SW 1271 (cell line): ENCODE measurements at regions not wholly inside any gene's neighbourhood (a gene's known extent, or its start where the extent isn't known, plus 50 kb on each side); places are given as distances from the start of the nearest gene placed in this dataset.

Source experiments
- DNase-seq, 2 experiments: peaks; one replicate each; lab custom pipeline; 2025; lab: John Stamatoyannopoulos, UW

GRCh38 chr3:30221619-30222018 is 384.8 kb upstream of the TGFBR2 start:
- DNase-seq, result no peak

- DNase-seq, result no peak
Measured at GRCh38 chr3:30222441-30222840, 384.0 kb upstream of the TGFBR2 start.

- DNase-seq, result no peak
Measured at GRCh38 chr3:30225021-30225420, 381.4 kb upstream of the TGFBR2 start.

GRCh38 chr3:30226601-30227151 is 379.7 kb upstream of the TGFBR2 start:
- DNase-seq, result no peak

- peak; percentile 8 to 69 for DNase-seq
Measured at GRCh38 chr3:30227571-30228301, 378.7 kb upstream of the TGFBR2 start.

- DNase-seq, result no peak
Measured at GRCh38 chr3:30228302-30228631, 378.1 kb upstream of the TGFBR2 start.

- no peak for DNase-seq
Measured at GRCh38 chr3:30231277-30232141, 374.9 kb upstream of the TGFBR2 start.

- no peak for DNase-seq
Measured at GRCh38 chr3:30232142-30232541, 374.3 kb upstream of the TGFBR2 start.

GRCh38 chr3:30233913-30234646 is 372.3 kb upstream of the TGFBR2 start:
- DNase-seq, result no peak

GRCh38 chr3:30236011-30236410 is 370.4 kb upstream of the TGFBR2 start:
- no peak for DNase-seq

GRCh38 chr3:30241721-30242120 is 364.7 kb upstream of the TGFBR2 start:
- no peak for DNase-seq

GRCh38 chr3:30245858-30246622 is 360.4 kb upstream of the TGFBR2 start:
- no peak for DNase-seq

- no peak for DNase-seq
Measured at GRCh38 chr3:30248423-30248822, 358.0 kb upstream of the TGFBR2 start.

- no peak for DNase-seq
Measured at GRCh38 chr3:30252474-30252873, 353.9 kb upstream of the TGFBR2 start.

GRCh38 chr3:30253832-30254231 is 352.6 kb upstream of the TGFBR2 start:
- DNase-seq, result no peak

GRCh38 chr3:30256474-30256873 is 349.9 kb upstream of the TGFBR2 start:
- no peak for DNase-seq

GRCh38 chr3:30258426-30259392 is 347.7 kb upstream of the TGFBR2 start:
- DNase-seq, result no peak

GRCh38 chr3:30259730-30260129 is 346.7 kb upstream of the TGFBR2 start:
- DNase-seq, result no peak

GRCh38 chr3:30260762-30261161 is 345.6 kb upstream of the TGFBR2 start:
- no peak for DNase-seq

GRCh38 chr3:30263238-30263924 is 343.0 kb upstream of the TGFBR2 start:
- no peak for DNase-seq
